GM12891 (cell line): ENCODE measurements at regions not wholly inside any gene's neighbourhood (a gene's known extent, or its start where the extent isn't known, plus 50 kb on each side); places are given as distances from the start of the nearest gene placed in this dataset.

Experiments
- POLR2A ChIP-seq: IDR thresholded peaks from 2 replicates; pipeline ENCODE4 v1.6.1; 2011; ENCODE audit warnings: low read depth, low read length, control low read depth
- POLR2AphosphoS5 ChIP-seq: IDR thresholded peaks from 2 replicates; pipeline ENCODE4 v1.6.1; 2011; ENCODE audit warnings: low read depth, low read length, control low read depth
- TAF1 ChIP-seq: IDR thresholded peaks from 2 replicates; pipeline ENCODE4 v1.6.1; 2011; ENCODE audit warnings: low read depth, low read length, control low read depth

DNA sequence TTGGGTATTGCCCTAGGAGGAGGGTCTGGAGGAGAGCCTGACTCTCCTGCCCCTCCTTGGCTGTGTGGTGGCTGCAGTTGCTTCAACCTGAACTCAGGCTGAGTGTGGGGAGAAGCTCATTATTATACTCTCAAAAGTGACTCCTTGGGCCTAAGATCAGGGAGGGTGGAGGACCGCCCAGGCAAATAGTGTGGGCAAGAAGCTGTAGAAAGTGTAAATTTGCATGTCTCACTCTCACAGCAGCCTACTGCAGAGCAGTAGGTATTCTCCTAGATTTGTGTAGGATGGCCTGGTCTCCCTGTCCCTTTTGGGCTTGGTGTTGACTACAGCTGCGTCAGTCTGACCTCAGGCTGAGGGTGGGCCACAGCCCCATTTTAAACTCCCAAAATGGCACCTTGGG is 156.1 kb downstream of the ZNF330 start:
- TF ChIP-seq POLR2A (no peak), POLR2AphosphoS5 (no peak), TAF1 (no peak)
